ENCODE measurements at regions not wholly inside any gene's neighbourhood (a gene's known extent, or its start where the extent isn't known, plus 50 kb on each side); places are given as distances from the start of the nearest gene placed in this dataset.

- Histone ChIP-seq H3K79me2 (ENCODE audit: insufficient read depth, low read depth, low read length) (peaks cover 26% of the 10 kb centered on the region; the same call in 1 of the 2 replicates), H3K4me1 (ENCODE audit: insufficient read depth, low read length, poor library complexity, severe bottlenecking) (peaks cover 85% of the 10 kb centered on the region), H2AFZ (ENCODE audit: low read length) (peak overlapping the region; percentile 63; the same call in 1 of the 2 replicates), H4K20me1 (ENCODE audit: insufficient read depth, low read length) (no peaks in the 10 kb centered on the region), H3K36me3 (ENCODE audit: insufficient read depth, low read length) (no peaks in the 10 kb centered on the region), H3K27ac (ENCODE audit: low read depth, low read length, poor library complexity, severe bottlenecking) (peak overlapping the region; percentile 99), H3K4me2 (ENCODE audit: low read length) (peak overlapping the region; percentile 79), H3K9me3 (ENCODE audit: low read length) (no peaks in the 10 kb centered on the region), H3K9me2 (ENCODE audit: insufficient read depth, low read length) (no peaks in the 10 kb centered on the region), H3K4me3 (ENCODE audit: low read depth, low read length, poor library complexity, severe bottlenecking) (peak overlapping the region; percentile 65)
- intact Hi-C loops (cut with micrococcal nuclease; ENCODE audit: unreplicated experiment): loop anchor here (5.0 to 10.0 kb wide), 2 partner anchors 350 to 377 kb away; partner anchors contain the start of genes LRR1, MGAT2 and RPL36AL
- TF ChIP-seq EZH2phosphoT487 (IDR thresholded peaks at IDR 0.05; ENCODE audit: borderline replicate concordance, low read depth, low read length) (no peak), CTCF (conservative IDR thresholded peaks at IDR 0.05; ENCODE audit: low read length) (no peak)
- TSS peak; percentile 60 for BruUV-seq (replicated peaks)
- POLR2A ChIA-PET: interaction anchor here (0.6 to 11.5 kb wide), 28 partner anchors 8 to 838 kb away, joined by 3 to 261 read pairs (median 5); partner anchors contain the start of genes ARF6, DMAC2L, L2HGDH and LRR1
- CTCF ChIA-PET (ENCODE audit: unreplicated experiment): interaction anchor here (0.8 to 1.0 kb wide), 4 partner anchors 10 to 144 kb away, joined by 3 to 5 read pairs (median 4); partner anchors contain the start of gene VCPKMT
- peak; percentile 62 for DNase-seq (ENCODE audit: low spot score)
These were observed 79.3 kb downstream of the ARF6 start for GRCh38 chr14:49972131-49972671.

GRCh38 chr14:49972823-49973222, 79.9 kb downstream of the ARF6 start:
- Histone ChIP-seq H3K4me1 (ENCODE audit: insufficient read depth, low read length, poor library complexity, severe bottlenecking) (peaks cover 92% of the 10 kb centered on the region), H3K4me2 (ENCODE audit: low read length) (peak overlapping the region; percentile 79), H4K20me1 (ENCODE audit: insufficient read depth, low read length) (no peaks in the 10 kb centered on the region), H2AFZ (ENCODE audit: low read length) (peak overlapping the region; percentile 63; the same call in 1 of the 2 replicates), H3K27ac (ENCODE audit: low read depth, low read length, poor library complexity, severe bottlenecking) (peak overlapping the region; percentile 99), H3K79me2 (ENCODE audit: insufficient read depth, low read depth, low read length) (peaks cover 27% of the 10 kb centered on the region; the same call in 1 of the 2 replicates), H3K9me3 (ENCODE audit: low read length) (no peaks in the 10 kb centered on the region), H3K36me3 (ENCODE audit: insufficient read depth, low read length) (no peaks in the 10 kb centered on the region), H3K9me2 (ENCODE audit: insufficient read depth, low read length) (no peaks in the 10 kb centered on the region), H3K4me3 (ENCODE audit: low read depth, low read length, poor library complexity, severe bottlenecking) (peak overlapping the region; percentile 65)
- intact Hi-C loops (cut with micrococcal nuclease; ENCODE audit: unreplicated experiment): loop anchor here (5.0 to 10.0 kb wide), 2 partner anchors 351 to 378 kb away; partner anchors contain the start of genes LRR1, MGAT2 and RPL36AL
- TF ChIP-seq EZH2phosphoT487 (IDR thresholded peaks at IDR 0.05; ENCODE audit: borderline replicate concordance, low read depth, low read length) (no peak), CTCF (conservative IDR thresholded peaks at IDR 0.05; ENCODE audit: low read length) (no peak)
- ChIA-PET POLR2A (interaction anchor here (1.1 to 11.5 kb wide), 16 partner anchors 7 to 339 kb away, joined by 3 to 261 read pairs (median 8); partner anchors contain the start of genes ARF6, DMAC2L and L2HGDH), CTCF (ENCODE audit: unreplicated experiment) (interaction anchor here (1.0 to 1.2 kb wide), 3 partner anchors 11 to 110 kb away, joined by 4 to 5 read pairs (median 4); no protein-coding TSS in a partner anchor)
- no peak for DNase-seq (ENCODE audit: low spot score)
- no TSS peak for BruUV-seq (replicated peaks)
